Progenitor cell of endocrine pancreas (in vitro differentiated cells): ENCODE measurements at regions not wholly inside any gene's neighbourhood (a gene's known extent, or its start where the extent isn't known, plus 50 kb on each side); places are given as distances from the start of the nearest gene placed in this dataset.

Source experiments
- DNase-seq: peaks from one replicate; pipeline ENCODE4 v3.0.0; 2021; ENCODE audit warnings: low spot score; ENCODE audit not compliant: unreplicated experiment
- H3K27ac Mint-ChIP-seq: 2 replicates; pipeline ENCODE4 v1.8.0; 2021; ENCODE audit warnings: mild to moderate bottlenecking, moderate library complexity, mixed read lengths
- H3K27me3 Mint-ChIP-seq: 2 replicates; pipeline ENCODE4 v1.8.0; 2021; ENCODE audit warnings: mixed read lengths
- H3K36me3 Mint-ChIP-seq: 2 replicates; pipeline ENCODE4 v1.8.0; 2022; ENCODE audit warnings: mixed read lengths; ENCODE audit not compliant: insufficient read depth
- H3K4me1 Mint-ChIP-seq: 2 replicates; pipeline ENCODE4 v1.8.0; 2021; ENCODE audit warnings: low read depth, mixed read lengths
- H3K4me3 Mint-ChIP-seq: 2 replicates; pipeline ENCODE4 v1.8.0; 2021; ENCODE audit warnings: low read depth, mild to moderate bottlenecking, moderate library complexity, mixed read lengths
- H3K9me3 Mint-ChIP-seq: 2 replicates; pipeline ENCODE4 v1.8.0; 2021; ENCODE audit warnings: low read depth, mixed read lengths
- CTCF ChIP-seq: fragments of 200-600 bp; sonication (generic); IDR thresholded peaks from one replicate; pipeline ENCODE4 v1.5.0; 2021; ENCODE audit warnings: antibody characterized with exemption, mild to moderate bottlenecking; ENCODE audit not compliant: unreplicated experiment

GRCh38 chr2:163481515-163481914 lies 254.3 kb downstream of the FIGN start:
- H3K4me1 Mint-ChIP-seq: no peaks in the 10 kb centered on the region

GRCh38 chr2:163479599-163479998 lies 256.2 kb downstream of the FIGN start:
- Mint-ChIP-seq H3K36me3 (no peaks in the 10 kb centered on the region), H3K27ac (no peak overlapping the region), H3K27me3 (peaks cover 65% of the 10 kb centered on the region), H3K4me3 (no peak overlapping the region), H3K9me3 (peaks cover 6% of the 10 kb centered on the region), H3K4me1 (peaks cover 5% of the 10 kb centered on the region)
- TF ChIP-seq CTCF: no peak
- DNase-seq: no peak

More at GRCh38 chr2:163481515-163481914, 254.3 kb downstream of the FIGN start:
- TF ChIP-seq CTCF: no peak
- H3K27ac Mint-ChIP-seq: no peak overlapping the region
- H3K9me3 Mint-ChIP-seq: peaks cover 6% of the 10 kb centered on the region
- H3K4me3 Mint-ChIP-seq: no peak overlapping the region
- DNase-seq: no peak
- peaks cover 46% of the 10 kb centered on the region for H3K27me3 Mint-ChIP-seq
- no peaks in the 10 kb centered on the region for H3K36me3 Mint-ChIP-seq

- Mint-ChIP-seq H3K4me3 (no peak overlapping the region), H3K27ac (no peak overlapping the region), H3K9me3 (peaks cover 6% of the 10 kb centered on the region), H3K4me1 (peaks cover 9% of the 10 kb centered on the region), H3K36me3 (no peaks in the 10 kb centered on the region), H3K27me3 (peaks cover 76% of the 10 kb centered on the region)
- no peak for TF ChIP-seq CTCF
- DNase-seq: no peak
These were observed 260.0 kb downstream of the FIGN start for GRCh38 chr2:163475815-163476214.

- H3K4me1 Mint-ChIP-seq: peaks cover 9% of the 10 kb centered on the region
- no peak for TF ChIP-seq CTCF
- DNase-seq: no peak
- peaks cover 85% of the 10 kb centered on the region for H3K27me3 Mint-ChIP-seq
- H3K27ac Mint-ChIP-seq: no peak overlapping the region
- no peak overlapping the region for H3K4me3 Mint-ChIP-seq
- H3K36me3 Mint-ChIP-seq: no peaks in the 10 kb centered on the region
- H3K9me3 Mint-ChIP-seq: peaks cover 6% of the 10 kb centered on the region
These were observed 260.9 kb downstream of the FIGN start for GRCh38 chr2:163474889-163475288.

- Mint-ChIP-seq H3K27ac (no peak overlapping the region), H3K36me3 (no peaks in the 10 kb centered on the region), H3K4me3 (no peak overlapping the region), H3K27me3 (peaks cover 87% of the 10 kb centered on the region), H3K4me1 (peaks cover 9% of the 10 kb centered on the region), H3K9me3 (peaks cover 6% of the 10 kb centered on the region)
- no peak for DNase-seq
- TF ChIP-seq CTCF: no peak
These were observed 261.5 kb downstream of the FIGN start for GRCh38 chr2:163474319-163474744.
